Dermis blood vessel endothelial cell (primary cell): ENCODE measurements at regions not wholly inside any gene's neighbourhood (a gene's known extent, or its start where the extent isn't known, plus 50 kb on each side); places are given as distances from the start of the nearest gene placed in this dataset.

Experiments used
- DNase-seq: peaks from one replicate; pipeline ENCODE4 v3.0.0; 2010

DNA sequence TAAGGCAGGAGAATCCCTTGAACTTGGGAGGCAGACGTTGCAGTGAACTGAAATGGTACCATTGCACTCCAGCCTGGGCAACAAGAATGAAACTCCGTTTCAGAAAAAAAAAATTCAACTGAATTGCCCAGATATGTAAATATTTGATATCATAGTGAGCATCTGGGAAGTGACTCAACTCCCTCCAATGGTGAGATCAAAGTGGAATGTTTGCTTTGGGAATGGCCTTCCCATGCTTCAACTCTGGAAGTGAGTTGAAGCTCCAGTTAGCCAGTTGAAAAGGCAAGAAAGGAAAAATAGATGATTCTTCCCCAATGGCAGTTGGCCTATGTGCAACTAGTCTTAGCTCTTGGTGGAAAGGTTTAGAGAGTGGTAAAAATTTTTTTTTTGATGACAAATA is 131.6 kb upstream of the CMC1 start:
- no peak for DNase-seq

DNA sequence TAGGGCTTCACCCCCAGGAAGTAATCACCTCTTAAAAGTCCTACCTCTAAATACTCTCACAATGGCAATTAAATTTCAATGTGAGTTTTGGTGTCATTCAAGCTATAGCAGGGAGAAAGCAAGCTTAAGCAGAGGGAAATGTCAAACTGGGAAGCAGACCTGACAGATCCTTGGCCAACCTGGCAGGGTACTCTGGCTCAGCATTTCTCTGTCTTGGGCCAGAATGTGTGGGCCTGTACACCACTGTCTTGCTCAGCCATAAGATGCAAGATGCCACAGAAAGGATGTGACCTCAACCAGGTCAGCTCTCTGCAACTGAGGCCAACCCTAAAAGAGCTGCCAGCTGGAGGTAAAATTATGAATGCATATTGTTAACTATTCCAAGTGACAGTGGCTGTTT is 130.6 kb upstream of the CMC1 start:
- DNase-seq: no peak

DNA sequence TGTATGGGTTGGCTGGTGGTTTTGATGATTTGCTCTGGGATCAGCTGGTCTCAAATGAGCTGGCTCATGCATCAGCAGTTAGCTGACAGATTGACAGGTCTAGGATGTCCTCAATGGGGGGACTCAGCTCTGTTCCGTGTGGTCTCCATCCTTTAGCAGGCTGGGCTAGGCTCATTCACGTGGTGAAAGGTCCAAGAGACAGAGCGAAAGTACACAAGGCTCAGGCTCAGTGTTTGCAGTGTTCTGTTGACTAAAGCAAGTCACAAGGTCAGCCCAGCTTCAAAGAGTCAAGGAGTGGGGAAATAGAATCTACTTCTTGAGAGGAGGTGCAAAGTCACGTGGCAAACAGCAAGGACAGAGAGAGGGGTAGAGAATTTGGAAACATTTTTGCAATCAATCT is 126.5 kb upstream of the CMC1 start:
- no peak for DNase-seq

DNA sequence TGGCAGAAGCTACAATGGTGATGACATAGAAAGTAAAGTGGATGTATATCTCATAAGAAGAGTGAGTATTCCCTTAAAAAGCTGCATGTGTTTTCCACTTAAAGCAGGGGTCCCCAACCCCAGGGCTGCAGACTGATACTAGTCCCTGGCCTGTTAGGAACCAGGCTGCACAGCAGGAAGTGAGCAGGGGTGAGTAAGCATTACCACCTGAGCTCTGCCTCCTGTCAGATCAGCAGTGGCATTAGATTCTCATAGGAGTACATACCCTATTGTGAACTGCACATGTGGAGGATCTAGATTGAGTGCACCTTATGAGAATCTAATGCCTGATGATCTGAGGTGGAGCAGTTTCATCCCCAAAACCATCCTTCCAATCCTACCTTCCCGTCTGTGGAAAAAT is 126.1 kb upstream of the CMC1 start:
- no peak for DNase-seq

DNA sequence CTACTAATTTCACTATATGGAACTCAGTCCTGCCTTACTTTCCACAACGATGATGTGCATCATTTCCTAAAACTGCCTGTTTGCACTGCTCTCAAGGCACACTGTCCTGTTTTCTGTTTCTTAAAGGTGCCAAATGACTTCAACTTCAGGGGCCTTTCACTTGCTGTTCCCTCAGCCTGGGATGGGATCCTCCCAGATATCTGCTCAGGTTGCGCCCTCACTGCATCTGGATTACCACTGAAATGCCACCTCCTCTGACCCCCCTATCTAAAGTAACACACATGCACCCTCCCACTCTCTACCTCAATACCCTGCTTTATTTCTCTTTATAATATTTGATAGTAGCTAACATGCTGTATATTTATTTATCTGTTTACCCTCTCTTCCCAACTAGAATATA is 123.8 kb upstream of the CMC1 start:
- DNase-seq: no peak

DNA sequence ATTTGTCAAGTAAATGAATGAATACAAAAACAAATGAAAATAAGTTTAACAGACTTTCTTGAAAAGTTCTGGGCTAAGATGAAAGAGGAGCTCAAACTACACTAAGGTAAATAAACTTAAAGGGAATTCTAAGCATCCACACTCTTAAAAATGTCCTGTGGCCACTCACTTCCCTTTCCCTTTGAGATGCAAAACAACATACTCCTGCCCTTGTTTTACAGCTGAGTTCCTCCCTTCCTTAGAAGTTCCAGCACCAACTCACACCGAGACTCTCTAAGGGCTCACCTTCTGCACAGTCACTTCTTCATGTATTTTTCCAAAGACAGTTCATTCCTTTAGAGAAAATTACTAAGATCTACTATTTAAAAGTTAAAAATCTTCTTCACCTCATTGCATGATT is 123.3 kb upstream of the CMC1 start:
- DNase-seq: no peak

DNA sequence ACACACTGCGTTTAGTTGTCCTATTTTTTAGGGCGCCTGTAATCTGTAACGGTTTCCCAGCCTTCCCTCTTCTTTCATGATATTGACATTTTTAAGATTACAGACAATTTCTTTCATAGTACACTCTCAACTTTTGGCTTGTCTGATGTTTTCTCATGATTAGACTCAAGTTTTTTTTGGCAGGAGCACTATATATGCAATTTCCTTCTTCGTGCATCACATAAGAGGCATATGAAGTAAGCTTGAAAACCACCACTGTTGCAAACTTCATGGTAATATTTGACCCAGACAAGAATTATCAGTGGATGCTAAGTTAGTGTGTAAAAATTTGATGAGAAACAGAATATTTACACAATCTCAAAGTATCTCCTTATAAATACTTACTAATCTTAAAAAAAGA is 119.2 kb upstream of the CMC1 start:
- no peak for DNase-seq

DNA sequence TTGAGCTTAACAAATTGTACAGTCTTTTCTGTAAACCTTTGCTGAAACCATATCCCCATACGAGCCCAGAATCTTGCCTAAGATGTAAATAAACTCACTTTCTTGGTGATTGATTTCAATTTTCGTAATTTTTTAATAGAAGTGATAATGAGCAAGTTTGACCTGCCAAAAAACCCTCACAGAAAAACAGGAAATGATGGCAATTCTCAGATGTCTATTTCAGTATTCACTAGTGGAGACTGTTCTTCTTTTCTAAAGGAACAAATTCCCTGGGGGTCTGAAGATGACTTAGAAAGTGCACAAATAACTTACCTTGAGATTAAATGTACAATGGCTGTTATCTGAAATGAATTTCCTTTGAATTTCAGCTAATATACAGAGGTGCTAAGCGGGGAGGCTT is 116.5 kb upstream of the CMC1 start:
- no peak for DNase-seq

DNA sequence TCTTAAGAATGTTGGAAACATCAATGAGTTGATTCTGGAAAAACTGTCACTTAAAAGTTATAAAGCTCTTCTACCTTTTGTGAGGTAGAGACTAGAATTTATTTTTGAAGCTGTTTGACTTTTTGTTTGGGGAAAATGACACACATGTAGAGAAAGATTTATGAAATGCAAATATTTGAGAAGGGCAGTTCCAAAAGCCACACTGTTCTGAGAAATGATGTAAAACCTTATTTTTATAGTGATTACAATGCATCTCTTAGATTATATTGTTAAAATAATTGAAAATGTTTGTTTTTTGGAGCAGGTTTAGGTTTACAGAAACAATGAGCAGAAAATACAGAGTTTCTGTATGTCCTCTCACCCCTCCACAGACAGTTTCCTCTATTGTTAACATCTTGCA is 116.1 kb upstream of the CMC1 start:
- DNase-seq: no peak

DNA sequence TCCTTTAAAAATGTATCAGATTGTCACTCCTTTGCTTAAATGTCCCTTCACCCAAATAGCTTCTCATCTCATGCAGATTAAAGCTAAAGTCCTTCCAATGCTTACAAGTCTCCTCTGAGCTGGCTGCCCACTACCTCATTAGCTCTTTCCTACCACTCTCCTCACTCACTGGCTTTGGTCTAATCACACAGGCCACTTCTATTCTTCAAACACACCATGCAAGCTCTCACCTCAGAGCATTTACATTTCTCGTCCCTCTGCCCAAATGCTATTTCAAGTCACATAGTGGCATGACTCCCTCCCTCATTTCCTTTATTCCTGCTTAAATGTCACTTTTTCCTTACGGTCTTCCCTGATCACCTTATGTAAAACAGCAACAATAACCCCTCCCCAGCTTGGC is 110.6 kb upstream of the CMC1 start:
- DNase-seq: no peak

DNA sequence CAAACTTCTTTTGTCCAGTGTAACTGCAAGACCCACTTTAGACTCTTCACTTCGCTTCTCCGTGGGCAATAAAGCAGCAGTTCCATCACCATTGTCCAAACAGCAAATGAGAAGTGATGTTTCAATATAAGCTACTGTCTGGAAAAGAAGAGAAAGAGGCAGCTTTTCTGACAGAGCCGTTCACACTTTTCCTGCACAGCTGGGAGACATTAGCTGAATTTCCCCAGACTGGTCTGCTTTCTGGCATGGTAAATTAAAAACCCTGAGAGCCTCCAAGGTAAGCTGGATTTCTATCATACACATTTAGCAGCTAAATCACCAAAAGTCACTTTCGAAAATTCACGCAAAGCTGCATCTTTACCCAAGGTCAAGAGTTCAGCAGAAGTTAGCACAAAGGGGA is 108.5 kb upstream of the CMC1 start:
- no peak for DNase-seq

DNA sequence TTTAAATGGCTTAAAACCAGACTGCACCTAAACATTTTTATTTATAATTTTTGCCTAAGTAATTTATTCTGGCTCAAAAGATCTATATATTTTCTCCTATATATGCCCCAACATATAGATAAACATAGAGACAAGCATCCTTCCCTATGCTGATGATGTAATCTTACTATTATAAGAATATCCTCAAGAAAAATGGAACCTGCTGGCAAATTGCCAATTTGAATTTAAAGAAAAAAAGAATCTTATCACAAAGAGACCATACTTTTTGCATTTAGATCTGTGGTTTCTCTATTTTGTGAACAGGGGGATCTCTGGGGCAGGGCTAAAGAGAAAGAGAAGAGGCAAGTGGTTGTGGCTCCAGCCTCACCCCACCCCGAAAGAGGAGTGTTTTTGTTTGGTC is 107.2 kb upstream of the CMC1 start:
- DNase-seq: no peak

DNA sequence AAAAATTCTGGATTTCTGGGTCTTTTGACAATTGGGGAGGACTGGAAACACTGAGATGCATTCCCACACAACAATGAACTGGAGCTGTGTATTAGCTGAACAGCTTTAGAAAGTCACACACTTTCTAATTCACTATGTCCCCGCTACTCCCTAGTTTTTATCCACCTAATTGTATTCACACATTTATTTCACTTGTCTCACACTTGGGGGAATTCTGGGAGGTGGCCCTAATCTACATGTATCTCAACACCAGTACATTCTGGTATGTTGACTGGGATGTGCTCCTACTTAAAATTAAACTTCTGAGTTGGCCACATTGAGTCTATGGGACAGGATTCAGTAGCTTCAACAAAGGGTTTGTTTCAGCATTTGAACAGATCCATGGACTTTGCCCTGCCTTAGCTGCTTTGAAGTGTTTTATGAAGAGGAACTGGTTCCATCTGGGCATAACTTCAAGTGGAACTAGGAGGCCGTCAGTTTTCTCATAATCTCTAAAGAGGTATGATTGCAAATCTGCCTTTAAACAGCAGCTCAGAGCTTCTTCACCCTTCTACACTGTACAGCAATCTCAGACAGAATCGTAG is 106.5 kb upstream of the CMC1 start:
- DNase-seq: no peak

DNA sequence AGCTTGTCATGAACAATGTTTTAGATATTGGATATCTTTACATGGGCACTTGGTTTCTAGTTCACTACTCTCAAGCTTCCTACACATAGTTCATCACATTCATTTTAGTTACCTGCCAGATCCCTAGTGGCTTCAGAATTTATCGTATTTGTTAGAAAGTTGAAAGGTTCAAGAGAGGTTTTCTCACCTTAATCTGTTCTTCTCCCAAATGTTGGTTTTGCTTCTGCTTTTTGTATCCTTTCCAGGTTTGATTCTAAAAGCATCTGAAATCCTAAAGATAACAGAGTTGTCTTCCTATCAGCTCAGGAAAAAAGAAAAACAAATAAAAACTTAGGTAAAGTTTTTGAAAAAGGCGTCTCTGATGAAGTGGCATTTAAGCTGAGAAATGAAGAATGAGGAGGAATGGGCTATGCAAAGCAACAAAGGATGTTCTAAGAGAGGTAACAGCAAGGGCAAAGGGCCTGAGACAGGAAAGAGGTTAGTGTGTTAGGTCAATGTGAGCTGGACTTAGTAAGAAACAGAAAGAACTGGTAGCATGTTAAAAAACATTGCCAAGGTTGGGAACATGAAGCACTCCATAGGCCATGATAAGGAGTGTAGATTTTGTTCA is 104.7 kb upstream of the CMC1 start:
- no peak for DNase-seq

DNA sequence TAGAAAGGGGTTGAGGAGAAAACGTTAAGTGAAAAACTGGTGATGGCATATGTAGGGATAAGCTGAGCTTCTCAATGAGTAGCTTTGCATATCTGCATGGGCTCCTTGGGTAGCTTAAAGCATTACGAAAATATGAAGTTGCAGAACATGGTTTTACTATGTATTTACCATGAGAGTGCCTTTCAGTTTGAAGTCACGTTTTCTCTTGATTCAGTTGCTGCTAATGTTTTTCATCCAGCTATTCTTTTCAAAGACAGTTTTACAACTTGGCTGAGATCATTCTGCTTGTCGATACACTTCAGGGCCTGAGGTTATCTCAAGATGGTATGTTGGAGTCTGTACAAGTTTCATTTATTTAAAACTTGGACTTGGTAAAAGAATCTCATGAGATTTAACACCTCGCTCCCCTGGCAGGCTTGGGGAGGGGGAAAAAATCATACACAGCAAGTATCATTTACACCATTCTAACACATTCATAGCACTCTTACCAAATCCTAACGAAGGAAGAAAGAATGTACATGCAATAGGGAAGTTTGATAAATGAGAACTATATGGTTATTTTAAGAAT is 103.3 kb upstream of the CMC1 start:
- DNase-seq: no peak

DNA sequence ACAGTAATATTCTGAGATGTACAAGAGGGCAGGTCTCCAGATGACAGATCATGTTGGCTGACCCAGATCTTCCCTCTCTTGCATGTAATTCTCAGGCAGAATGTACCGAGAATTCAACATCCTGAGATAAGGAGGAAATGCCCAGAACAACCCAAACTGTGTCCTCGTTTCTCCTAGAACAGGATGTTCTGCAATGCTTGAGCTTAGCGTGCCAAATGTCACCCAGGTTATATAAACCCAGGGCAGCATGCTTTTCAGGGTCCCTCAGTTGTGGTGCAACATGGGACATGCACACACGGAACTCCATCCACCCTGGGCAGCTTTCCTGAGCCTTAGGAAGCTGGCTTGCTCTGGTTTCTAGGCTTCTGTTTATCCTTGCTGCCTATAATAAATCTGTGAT is 102.1 kb upstream of the CMC1 start:
- no peak for DNase-seq

DNA sequence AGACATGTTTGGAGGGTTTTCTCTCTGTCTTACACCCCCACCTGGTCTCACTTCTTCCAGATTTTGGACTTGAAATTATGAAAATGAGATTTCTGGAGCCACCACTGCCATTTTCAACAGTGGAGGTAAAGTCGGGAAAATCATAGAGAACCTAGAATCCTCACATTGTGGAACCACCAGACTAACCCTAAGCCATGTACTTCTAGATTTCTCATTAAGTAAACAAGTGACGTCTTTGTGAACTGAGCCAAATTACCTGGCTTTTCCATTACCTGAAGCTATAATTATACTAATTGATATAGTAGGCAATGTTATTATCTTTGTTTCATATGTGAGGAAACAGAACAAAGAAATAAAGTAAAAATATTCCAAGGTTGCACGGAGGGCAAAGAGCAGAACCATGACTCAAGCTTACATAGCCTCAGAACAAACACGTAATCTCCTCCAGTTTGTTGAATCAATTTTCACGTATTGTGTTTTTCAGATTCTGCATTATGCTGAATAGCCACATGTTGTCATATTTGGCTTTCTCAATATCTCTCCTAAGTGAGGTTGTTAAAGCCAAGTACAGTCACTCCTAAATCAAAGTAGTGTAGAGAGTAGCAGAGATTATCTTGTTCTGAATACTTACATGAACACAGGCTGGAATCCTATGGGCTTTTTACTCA is 101.3 kb upstream of the CMC1 start:
- no peak for DNase-seq

DNA sequence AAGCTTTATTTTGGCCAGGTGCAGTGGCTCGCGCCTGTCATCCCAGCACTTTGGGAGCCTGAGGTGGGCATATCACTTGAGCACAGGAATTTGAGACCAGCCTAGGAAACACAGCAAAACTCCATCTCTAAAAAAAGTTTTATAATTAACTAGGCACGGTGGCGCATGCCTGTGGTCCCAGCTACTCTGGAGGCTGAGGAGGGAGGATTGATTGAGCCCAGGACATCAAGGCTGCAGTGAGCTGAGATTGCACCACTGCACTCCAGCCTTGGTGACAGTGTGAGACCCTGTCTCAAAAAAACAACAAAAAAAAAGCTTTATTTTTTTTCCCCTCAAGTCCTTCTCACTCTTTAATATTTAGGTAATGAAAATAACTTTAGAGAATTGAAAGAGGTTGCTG is 100.8 kb upstream of the CMC1 start:
- no peak for DNase-seq

DNA sequence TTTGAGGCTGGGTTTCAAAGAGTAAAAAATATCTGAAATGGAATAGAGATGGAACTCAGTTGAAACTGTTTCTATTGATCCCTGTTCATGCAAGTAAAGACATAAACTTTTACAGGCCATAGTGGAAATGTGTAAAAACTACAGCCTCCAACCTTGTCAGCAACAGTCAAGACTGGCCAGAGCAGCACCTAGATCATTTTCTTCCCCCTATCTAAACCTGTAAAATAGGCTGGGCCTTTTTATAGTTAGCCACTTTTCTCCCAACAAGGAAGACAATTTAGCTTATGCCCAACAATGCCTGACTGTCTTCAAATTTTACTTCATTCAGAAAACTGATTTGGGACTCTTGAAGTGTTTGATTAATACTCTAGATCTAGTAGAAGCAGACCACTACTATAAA is 91.5 kb upstream of the CMC1 start:
- DNase-seq: no peak

DNA sequence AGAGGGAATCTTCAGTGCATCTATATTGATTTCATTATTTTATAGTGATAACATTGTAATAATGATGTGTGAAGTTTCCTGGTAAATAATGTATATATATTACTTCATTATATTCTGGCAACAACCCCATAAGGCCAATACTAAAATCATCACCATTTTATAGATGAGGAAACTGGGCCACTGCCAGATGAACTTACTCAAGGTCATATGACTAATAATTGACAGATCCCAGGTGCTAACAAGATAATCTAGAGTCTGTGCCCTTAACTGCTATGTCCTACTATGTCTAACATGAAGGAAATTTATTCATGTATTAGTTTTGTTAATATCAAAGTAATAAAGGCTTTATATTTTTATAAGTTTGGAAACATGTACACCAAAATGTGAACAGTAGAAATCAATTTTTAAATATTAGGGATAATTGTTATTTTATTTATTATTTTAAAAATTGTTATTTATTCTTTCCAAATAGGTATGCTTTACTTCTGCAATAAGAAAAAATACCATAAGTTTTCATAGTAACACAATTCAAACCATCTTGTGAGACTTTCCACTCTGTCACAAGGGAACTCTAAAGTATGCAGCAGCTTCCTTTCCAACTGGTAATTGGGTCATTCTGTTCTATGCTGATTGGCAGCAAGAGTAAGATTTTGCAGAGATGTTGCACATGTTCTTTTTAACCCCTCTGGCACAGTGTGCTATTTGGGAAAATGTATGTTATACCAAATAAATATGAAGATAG is 90.8 kb upstream of the CMC1 start:
- DNase-seq: no peak

DNA sequence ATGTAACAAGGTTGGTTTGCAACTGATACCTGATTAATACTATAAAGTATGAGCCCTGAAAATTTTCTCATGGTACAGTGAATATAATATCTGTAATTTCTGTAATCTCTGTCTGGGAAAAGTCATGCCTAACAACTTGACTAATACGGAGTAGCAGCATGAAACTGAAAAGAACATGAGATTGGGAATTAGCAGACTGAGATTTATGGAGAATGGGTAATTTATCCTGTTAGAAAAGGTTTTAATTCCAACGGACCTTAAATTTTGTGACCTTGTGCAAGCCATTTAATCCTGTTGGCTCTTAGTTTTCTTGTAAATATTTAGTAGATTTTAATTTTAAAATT is 90.2 kb upstream of the CMC1 start:
- no peak for DNase-seq

DNA sequence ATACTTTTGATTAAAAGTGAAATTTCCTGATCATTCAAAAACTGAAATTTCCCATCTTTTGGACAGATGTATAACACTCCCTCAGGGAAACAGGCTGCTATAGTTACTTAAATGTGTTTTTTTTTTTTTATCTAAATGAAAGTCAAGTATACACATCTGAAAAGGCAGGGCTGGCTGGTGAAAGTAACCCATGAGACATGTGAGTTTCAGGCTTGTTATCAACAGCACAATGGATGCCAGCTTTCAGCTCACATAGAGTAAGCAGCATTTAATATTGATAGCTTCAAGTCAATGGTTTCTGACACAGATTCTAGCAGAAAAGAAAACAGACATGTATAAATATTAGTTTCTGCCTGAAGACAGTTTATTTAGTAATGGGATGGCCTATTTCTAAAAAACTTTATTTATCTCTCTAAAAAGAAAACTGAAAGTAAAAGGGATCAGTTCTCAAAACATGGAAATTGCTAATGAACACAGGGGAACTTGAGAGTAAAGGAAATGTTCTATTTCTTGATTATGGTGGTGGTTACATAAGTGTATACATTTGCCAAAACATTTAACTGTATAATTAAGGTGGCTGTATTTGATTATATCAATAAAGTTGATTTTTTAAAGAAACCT is 89.7 kb upstream of the CMC1 start:
- DNase-seq: no peak

DNA sequence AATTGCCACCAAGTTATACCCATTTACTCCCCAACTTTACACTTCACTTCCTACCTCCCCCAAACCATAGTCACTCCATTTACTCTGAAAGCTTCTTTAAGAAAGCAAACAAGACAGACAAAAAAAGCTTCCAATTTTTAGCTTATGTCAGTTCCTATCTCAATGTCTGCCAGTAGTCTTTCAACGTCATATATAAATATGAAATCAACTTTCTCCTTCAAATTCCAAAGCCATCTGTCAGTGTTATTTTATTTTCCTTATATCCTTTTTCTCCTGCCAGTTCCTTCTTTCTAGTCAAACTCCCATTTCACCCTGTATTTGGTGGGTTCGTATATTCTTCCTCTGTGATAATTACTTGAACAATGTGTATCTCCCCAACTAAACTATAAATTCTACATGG is 85.8 kb upstream of the CMC1 start:
- no peak for DNase-seq
